ENCODE measurements at regions not wholly inside any gene's neighbourhood (a gene's known extent, or its start where the extent isn't known, plus 50 kb on each side); places are given as distances from the start of the nearest gene placed in this dataset.
"Not testable (repeated sequence)": the region's sequence is repeated elsewhere in the genome, so short reads cannot be mapped to it uniquely, and the experiment has no call there.

- TF ChIP-seq CTCF (IDR thresholded peaks at IDR 0.05) = no peak
- H3K36me3 Mint-ChIP-seq = no peaks in the 10 kb centered on the region
Observed at GRCh38 chr3:124063197-124063909, 71.4 kb upstream of the ROPN1 start.

GRCh38 chr3:124064050-124064449 lies 72.1 kb upstream of the ROPN1 start:
- Mint-ChIP-seq H3K4me1 (no peaks in the 10 kb centered on the region), H3K27ac (no peak overlapping the region), H3K4me3 (no peak overlapping the region), H3K36me3 (no peaks in the 10 kb centered on the region), H3K9me3 (no peaks in the 10 kb centered on the region), H3K27me3 (ENCODE audit: low read depth in 2 of 2) (peaks cover 7 to 8% of the 10 kb centered on the region in 2 donors)
- DNase-seq = no peak
- ATAC-seq = no peak
- Histone ChIP-seq H3K9me3 (ENCODE audit: control insufficient read depth, insufficient read depth, low read length) (no peaks in the 10 kb centered on the region), H3K4me1 (ENCODE audit: control insufficient read depth, insufficient read depth, low read length) (no peaks in the 10 kb centered on the region), H3K4me3 (ENCODE audit: low read length) (no peak overlapping the region), H3K27ac (ENCODE audit: low read length) (no peak overlapping the region), H3K27me3 (ENCODE audit: control insufficient read depth, insufficient read depth, low read length) (no peaks in the 10 kb centered on the region), H3K36me3 (ENCODE audit: control insufficient read depth, insufficient read depth, low read length) (no peaks in the 10 kb centered on the region)
- TF ChIP-seq CTCF (IDR thresholded peaks at IDR 0.05) = no peak
- WGBS (ENCODE audit: insufficient coverage) = 78% methylated on average over 1 of the region's 1 CpG
- intact Hi-C loops (cut with micrococcal nuclease) = no loop called here

More at GRCh38 chr3:124063197-124063909, 71.4 kb upstream of the ROPN1 start:
- H3K27me3 Mint-ChIP-seq (ENCODE audit: low read depth in 2 of 2) = peaks cover 9 to 10% of the 10 kb centered on the region in 2 donors
- H3K27me3 ChIP-seq (ENCODE audit: control insufficient read depth, insufficient read depth, low read length) = no peaks in the 10 kb centered on the region
- H3K9me3 ChIP-seq (ENCODE audit: control insufficient read depth, insufficient read depth, low read length) = no peaks in the 10 kb centered on the region
- DNase-seq = no peak
- H3K4me1 ChIP-seq (ENCODE audit: control insufficient read depth, insufficient read depth, low read length) = no peaks in the 10 kb centered on the region
- no peaks in the 10 kb centered on the region for H3K4me1 Mint-ChIP-seq
- no peak overlapping the region for H3K27ac Mint-ChIP-seq
- intact Hi-C loops (cut with micrococcal nuclease) = no loop called here
- whole genome bisulfite sequencing (ENCODE audit: insufficient coverage) = 74% methylated on average over 9 of the region's 9 CpGs
- H3K36me3 ChIP-seq (ENCODE audit: control insufficient read depth, insufficient read depth, low read length) = no peaks in the 10 kb centered on the region
- no peak overlapping the region for H3K4me3 ChIP-seq (ENCODE audit: low read length)
- H3K9me3 Mint-ChIP-seq = no peaks in the 10 kb centered on the region
- no peak for ATAC-seq
- no peak overlapping the region for H3K27ac ChIP-seq (ENCODE audit: low read length)
- no peak overlapping the region for H3K4me3 Mint-ChIP-seq

GRCh38 chr3:124066543-124066942 lies 74.6 kb upstream of the ROPN1 start:
- WGBS (ENCODE audit: insufficient coverage) = 88% methylated on average over 3 of the region's 3 CpGs
- H3K36me3 ChIP-seq (ENCODE audit: control insufficient read depth, insufficient read depth, low read length); H3K9me3 Mint-ChIP-seq; H3K4me3 ChIP-seq (ENCODE audit: low read length); H3K4me1 Mint-ChIP-seq; H3K36me3 Mint-ChIP-seq; H3K27ac Mint-ChIP-seq; H3K9me3 ChIP-seq (ENCODE audit: control insufficient read depth, insufficient read depth, low read length); H3K4me3 Mint-ChIP-seq; H3K4me1 ChIP-seq (ENCODE audit: control insufficient read depth, insufficient read depth, low read length); ATAC-seq; H3K27ac ChIP-seq (ENCODE audit: low read length); intact Hi-C loops (cut with micrococcal nuclease); H3K27me3 ChIP-seq (ENCODE audit: control insufficient read depth, insufficient read depth, low read length); DNase-seq: not testable (repeated sequence)
- H3K27me3 Mint-ChIP-seq (ENCODE audit: low read depth in 2 of 2) = peaks cover 9 to 12% of the 10 kb centered on the region in 2 donors

GRCh38 chr3:124069706-124070105 lies 77.8 kb upstream of the ROPN1 start:
- H3K9me3 ChIP-seq (ENCODE audit: control insufficient read depth, insufficient read depth, low read length); H3K27ac Mint-ChIP-seq; H3K4me1 ChIP-seq (ENCODE audit: control insufficient read depth, insufficient read depth, low read length); H3K36me3 ChIP-seq (ENCODE audit: control insufficient read depth, insufficient read depth, low read length); ATAC-seq; H3K4me1 Mint-ChIP-seq; DNase-seq; H3K27ac ChIP-seq (ENCODE audit: low read length); H3K36me3 Mint-ChIP-seq; H3K9me3 Mint-ChIP-seq; H3K4me3 Mint-ChIP-seq; intact Hi-C loops (cut with micrococcal nuclease); H3K27me3 ChIP-seq (ENCODE audit: control insufficient read depth, insufficient read depth, low read length); H3K4me3 ChIP-seq (ENCODE audit: low read length): not testable (repeated sequence)
- WGBS (ENCODE audit: insufficient coverage) = 100% methylated on average over 2 of the region's 2 CpGs
- H3K27me3 Mint-ChIP-seq (ENCODE audit: low read depth in 2 of 2) = peaks cover 10 to 19% of the 10 kb centered on the region in 2 donors

GRCh38 chr3:124075090-124075489 lies 83.2 kb upstream of the ROPN1 start:
- H3K36me3 ChIP-seq (ENCODE audit: control insufficient read depth, insufficient read depth, low read length); ATAC-seq; H3K4me1 Mint-ChIP-seq; H3K9me3 Mint-ChIP-seq; intact Hi-C loops (cut with micrococcal nuclease); H3K9me3 ChIP-seq (ENCODE audit: control insufficient read depth, insufficient read depth, low read length); H3K27ac Mint-ChIP-seq; H3K36me3 Mint-ChIP-seq; H3K4me1 ChIP-seq (ENCODE audit: control insufficient read depth, insufficient read depth, low read length); H3K4me3 Mint-ChIP-seq; H3K4me3 ChIP-seq (ENCODE audit: low read length); DNase-seq; H3K27me3 ChIP-seq (ENCODE audit: control insufficient read depth, insufficient read depth, low read length); H3K27ac ChIP-seq (ENCODE audit: low read length): not testable (repeated sequence)
- WGBS (ENCODE audit: insufficient coverage) = 75% methylated on average over 3 of the region's 3 CpGs
- peaks cover 12 to 17% of the 10 kb centered on the region in 2 donors for H3K27me3 Mint-ChIP-seq (ENCODE audit: low read depth in 2 of 2)

Measured in natural killer cell (primary cell).